Bronchial epithelial cell (primary cell): ENCODE measurements at regions not wholly inside any gene's neighbourhood (a gene's known extent, or its start where the extent isn't known, plus 50 kb on each side); places are given as distances from the start of the nearest gene placed in this dataset.
A peak's percentile ranks its signal among the peaks of the same experiment; 100 is the strongest.

Experiments
- DNase-seq: peaks from one replicate; pipeline ENCODE4 v3.0.0-alpha.2; 2010; ENCODE audit warnings: low read depth
- FAIRE-seq: peaks from 2 replicates; lab custom pipeline; 2011; peaks lifted over from hg19 to GRCh38; lab: Jason Lieb, UNC
- H3K27me3 ChIP-seq: 2 replicates; pipeline ENCODE4 v1.5.1; 2011; ENCODE audit warnings: low read length; ENCODE audit not compliant: control insufficient read depth, insufficient read depth
- H3K36me3 ChIP-seq: 2 replicates; pipeline ENCODE4 v1.5.1; 2011; ENCODE audit warnings: low read length; ENCODE audit not compliant: control insufficient read depth, insufficient read depth
- H3K4me3 ChIP-seq: 2 replicates; pipeline ENCODE4 v1.5.1; 2011; ENCODE audit warnings: mild to moderate bottlenecking, low read depth, low read length, control low read depth
- CTCF ChIP-seq: IDR thresholded peaks from 2 replicates; pipeline ENCODE4 v1.5.1; 2011; ENCODE audit warnings: mild to moderate bottlenecking, moderate library complexity, low read length, control low read depth, inconsistent platforms; ENCODE audit not compliant: insufficient read depth, severe bottlenecking

DNA sequence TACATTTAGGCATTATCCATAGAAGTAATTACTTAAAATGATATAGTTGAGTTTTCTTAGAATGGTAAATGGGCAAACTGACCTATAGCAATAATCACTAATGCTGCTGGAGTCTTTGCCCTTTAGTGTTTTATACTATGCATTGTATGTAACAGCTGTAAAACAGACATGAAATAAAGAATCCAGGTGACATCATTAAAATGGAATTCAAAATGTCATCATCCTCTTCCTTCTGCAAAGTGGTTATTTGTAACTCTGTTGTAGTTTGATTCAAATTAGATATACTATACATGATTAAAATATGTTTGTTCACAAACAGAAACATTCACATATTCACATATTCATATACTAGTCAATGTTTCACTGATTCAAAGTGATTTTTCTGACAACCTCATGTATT, 598.8 kb downstream of the SLC16A7 start:
- no peaks in the 10 kb centered on the region for H3K27me3 ChIP-seq
- H3K4me3 ChIP-seq = no peak overlapping the region
- FAIRE-seq (no peak), DNase-seq (peak; percentile 82)
- TF ChIP-seq CTCF = no peak
- no peaks in the 10 kb centered on the region for H3K36me3 ChIP-seq

DNA sequence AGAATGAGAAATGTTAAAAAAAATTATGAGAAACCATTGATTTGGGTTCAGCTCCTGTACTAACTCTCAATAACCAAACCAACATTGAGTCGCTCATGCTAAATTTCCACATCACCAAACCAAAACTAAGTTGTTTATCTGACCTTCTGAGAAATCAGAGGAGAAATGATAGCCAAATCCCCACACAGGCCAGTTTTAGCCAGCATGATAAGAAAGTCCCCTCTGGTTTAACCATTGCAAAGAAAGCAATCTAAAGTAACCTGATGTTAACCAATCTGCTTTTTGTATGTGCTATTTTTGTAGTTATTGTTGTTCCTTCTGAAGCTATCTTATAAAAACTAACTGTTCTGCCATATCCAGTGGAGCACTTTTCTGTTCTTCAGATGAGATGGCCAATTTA, 599.7 kb downstream of the SLC16A7 start:
- no peak for FAIRE-seq
- DNase-seq = no peak
- Histone ChIP-seq H3K36me3 (no peaks in the 10 kb centered on the region), H3K27me3 (no peaks in the 10 kb centered on the region), H3K4me3 (no peak overlapping the region)
- no peak for TF ChIP-seq CTCF

DNA sequence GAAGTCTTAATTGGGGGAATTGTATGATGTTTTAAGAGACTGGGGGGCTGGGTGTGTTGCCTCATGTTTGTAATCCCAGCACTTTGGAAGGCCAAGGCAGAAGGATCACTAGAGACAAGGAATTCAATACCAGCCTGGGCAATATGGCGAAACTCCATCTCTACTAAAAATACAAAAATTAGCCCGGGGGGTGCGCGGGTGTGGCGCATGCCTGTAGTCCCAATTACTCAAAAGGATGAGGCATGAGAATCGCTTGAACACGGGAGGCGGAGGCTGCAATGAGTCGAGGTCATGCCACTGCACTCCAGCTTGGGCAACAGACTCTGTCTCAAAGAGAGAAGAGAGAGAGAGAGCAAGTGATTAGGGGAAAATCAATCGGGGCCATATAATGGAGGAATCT, 600.5 kb downstream of the SLC16A7 start:
- DNase-seq = no peak
- no peak for TF ChIP-seq CTCF
- Histone ChIP-seq H3K27me3 (no peaks in the 10 kb centered on the region), H3K4me3 (no peak overlapping the region), H3K36me3 (no peaks in the 10 kb centered on the region)
- FAIRE-seq = no peak

DNA sequence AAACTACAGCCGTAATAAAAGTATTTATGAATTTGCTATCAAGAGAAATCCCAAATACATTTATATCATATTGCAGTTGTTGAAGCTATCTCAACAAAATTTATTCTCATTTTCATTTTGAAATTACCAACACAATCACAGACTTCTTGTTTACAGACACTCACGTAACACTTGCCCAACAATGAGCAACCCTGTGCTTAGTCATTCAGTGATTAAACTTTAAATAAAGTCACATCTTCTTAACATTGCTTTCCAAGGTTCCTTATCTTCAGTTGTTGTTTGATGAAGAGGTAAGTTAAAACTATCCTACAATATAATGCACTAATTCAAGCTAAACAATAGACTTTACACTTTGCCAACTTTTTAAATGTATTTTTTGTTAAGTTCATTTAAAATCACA, 601.8 kb downstream of the SLC16A7 start:
- Histone ChIP-seq H3K4me3 (no peak overlapping the region), H3K27me3 (no peaks in the 10 kb centered on the region), H3K36me3 (no peaks in the 10 kb centered on the region)
- TF ChIP-seq CTCF = no peak
- FAIRE-seq = no peak
- peak; percentile 89 for DNase-seq

DNA sequence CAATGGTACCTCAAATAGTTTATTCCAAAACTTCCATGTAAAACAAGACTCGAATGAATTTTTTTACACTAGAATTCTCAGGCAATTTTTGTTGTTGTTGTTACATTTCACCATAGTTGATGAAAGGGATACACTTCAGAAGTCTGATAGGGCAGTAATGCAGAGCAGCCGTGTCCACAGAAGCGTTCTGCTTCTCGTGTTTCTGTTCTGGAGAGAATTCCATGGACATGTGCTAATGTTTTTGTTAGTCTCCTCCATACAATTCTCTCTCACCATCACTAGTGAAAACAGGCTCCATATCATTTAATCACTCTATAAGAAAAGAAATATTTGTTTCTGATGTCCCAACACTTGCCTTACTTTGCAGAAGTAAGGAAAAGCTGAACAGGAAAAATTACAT, 606.1 kb downstream of the SLC16A7 start:
- DNase-seq = no peak
- Histone ChIP-seq H3K27me3 (no peaks in the 10 kb centered on the region), H3K36me3 (no peaks in the 10 kb centered on the region), H3K4me3 (no peak overlapping the region)
- FAIRE-seq = no peak
- TF ChIP-seq CTCF = no peak

- TF ChIP-seq CTCF = no peak
- H3K4me3 ChIP-seq = no peak overlapping the region
- H3K27me3 ChIP-seq = no peaks in the 10 kb centered on the region
- DNase-seq (peak; percentile 66), FAIRE-seq (no peak)
- no peaks in the 10 kb centered on the region for H3K36me3 ChIP-seq
Observed at GRCh38 chr12:60205500-60205899, 609.7 kb downstream of the SLC16A7 start.
